ENCODE measurements at regions not wholly inside any gene's neighbourhood (a gene's known extent, or its start where the extent isn't known, plus 50 kb on each side); places are given as distances from the start of the nearest gene placed in this dataset.

DNA sequence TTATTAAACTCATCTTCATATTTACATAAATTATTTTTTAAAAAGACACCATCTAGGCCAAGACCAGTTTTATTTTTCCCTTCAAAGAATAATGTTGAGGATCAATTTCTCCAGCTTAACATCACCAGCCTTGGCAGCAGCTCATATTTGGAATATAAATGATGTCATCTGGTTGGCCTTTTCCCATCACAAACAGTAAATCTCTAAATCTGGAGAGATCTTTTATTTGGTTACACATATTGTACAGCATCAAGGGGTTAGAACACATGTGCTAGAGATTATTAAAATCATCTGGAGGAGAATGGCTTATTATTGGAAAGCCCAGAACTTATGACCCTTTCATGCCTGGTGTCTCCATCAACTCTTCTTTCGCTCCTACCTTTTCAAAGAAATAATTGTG, 508.8 kb downstream of the PLPP3 start:
- no peak overlapping the region for H3K27ac ChIP-seq (ENCODE audit: low read depth, low read length)
- no peaks in the 10 kb centered on the region for H3K27me3 ChIP-seq (ENCODE audit: control insufficient read depth, insufficient read depth, low read length)
- H3K9me3 ChIP-seq (ENCODE audit: control insufficient read depth, insufficient read depth, low read length) = no peaks in the 10 kb centered on the region
- no peak overlapping the region for H3K4me3 ChIP-seq (ENCODE audit: low read depth, low read length)
- POLR2A ChIA-PET = no interaction called here
- CTCF ChIA-PET = interaction anchor here (1.0 kb wide), 1 partner anchor 695 kb away, joined by 3 read pairs; no protein-coding TSS in a partner anchor
- no peak for DNase-seq (ENCODE audit: low read depth, low spot score)
- no peak for TF ChIP-seq CTCF (IDR thresholded peaks at IDR 0.05; ENCODE audit: low read depth, low read length)

- ChIA-PET CTCF (no interaction called here), POLR2A (no interaction called here)
- Histone ChIP-seq H3K9me3 (ENCODE audit: control insufficient read depth, insufficient read depth, low read length) (no peaks in the 10 kb centered on the region), H3K27ac (ENCODE audit: low read depth, low read length) (no peak overlapping the region), H3K27me3 (ENCODE audit: control insufficient read depth, insufficient read depth, low read length) (no peaks in the 10 kb centered on the region), H3K4me3 (ENCODE audit: low read depth, low read length) (no peak overlapping the region)
- DNase-seq (ENCODE audit: low read depth, low spot score) = no peak
- no peak for TF ChIP-seq CTCF (IDR thresholded peaks at IDR 0.05; ENCODE audit: low read depth, low read length)
Measured at GRCh38 chr1:56069824-56070223, 509.5 kb downstream of the PLPP3 start.

GRCh38 chr1:56068908-56069307, 510.5 kb downstream of the PLPP3 start:
- Histone ChIP-seq H3K27ac (ENCODE audit: low read depth, low read length) (no peak overlapping the region), H3K4me3 (ENCODE audit: low read depth, low read length) (no peak overlapping the region), H3K27me3 (ENCODE audit: control insufficient read depth, insufficient read depth, low read length) (no peaks in the 10 kb centered on the region), H3K9me3 (ENCODE audit: control insufficient read depth, insufficient read depth, low read length) (no peaks in the 10 kb centered on the region)
- ChIA-PET POLR2A (no interaction called here), CTCF (no interaction called here)
- DNase-seq (ENCODE audit: low read depth, low spot score) = no peak
- no peak for TF ChIP-seq CTCF (IDR thresholded peaks at IDR 0.05; ENCODE audit: low read depth, low read length)

GRCh38 chr1:56068210-56068609, 511.2 kb downstream of the PLPP3 start:
- Histone ChIP-seq H3K9me3 (ENCODE audit: control insufficient read depth, insufficient read depth, low read length) (no peaks in the 10 kb centered on the region), H3K27ac (ENCODE audit: low read depth, low read length) (no peak overlapping the region), H3K27me3 (ENCODE audit: control insufficient read depth, insufficient read depth, low read length) (no peaks in the 10 kb centered on the region), H3K4me3 (ENCODE audit: low read depth, low read length) (no peak overlapping the region)
- DNase-seq (ENCODE audit: low read depth, low spot score) = no peak
- no peak for TF ChIP-seq CTCF (IDR thresholded peaks at IDR 0.05; ENCODE audit: low read depth, low read length)
- ChIA-PET CTCF (no interaction called here), POLR2A (no interaction called here)

- Histone ChIP-seq H3K27ac (ENCODE audit: low read depth, low read length) (no peak overlapping the region), H3K27me3 (ENCODE audit: control insufficient read depth, insufficient read depth, low read length) (no peaks in the 10 kb centered on the region), H3K9me3 (ENCODE audit: control insufficient read depth, insufficient read depth, low read length) (no peaks in the 10 kb centered on the region), H3K4me3 (ENCODE audit: low read depth, low read length) (no peak overlapping the region)
- DNase-seq (ENCODE audit: low read depth, low spot score) = no peak
- no peak for TF ChIP-seq CTCF (IDR thresholded peaks at IDR 0.05; ENCODE audit: low read depth, low read length)
- CTCF ChIA-PET = no interaction called here
- POLR2A ChIA-PET = no interaction called here
Measured at GRCh38 chr1:56065729-56066128, 513.6 kb downstream of the PLPP3 start.
